ENCODE measurements at regions not wholly inside any gene's neighbourhood (a gene's known extent, or its start where the extent isn't known, plus 50 kb on each side); places are given as distances from the start of the nearest gene placed in this dataset.

DNA sequence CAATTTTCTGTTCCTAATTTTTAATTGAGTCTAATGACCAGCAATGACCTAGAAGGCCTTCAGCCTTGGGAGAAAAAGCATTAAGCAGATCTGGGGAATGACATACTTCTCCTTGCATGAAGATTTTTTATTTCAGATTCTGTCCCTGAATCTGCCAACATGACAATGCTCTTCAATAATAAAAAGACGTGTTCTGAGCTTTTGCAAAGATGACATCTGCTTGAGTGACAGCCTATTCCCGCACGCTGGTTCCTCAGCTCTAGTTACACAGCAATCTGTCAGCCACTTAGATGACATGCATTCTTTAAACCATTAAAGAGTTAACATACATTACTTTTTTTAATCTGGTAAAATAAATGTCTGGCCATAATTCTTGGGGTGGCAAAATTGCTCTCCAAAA, 129.3 kb upstream of the CDH6 start:
- DNase-seq: no peak
- no peak overlapping the region for H3K4ac ChIP-seq (ENCODE audit: low read depth, low read length)
- H2BK15ac ChIP-seq (ENCODE audit: low read depth, low read length): no peak overlapping the region
- no peak overlapping the region for H2AFZ ChIP-seq (ENCODE audit: low read length)
- H4K20me1 ChIP-seq (ENCODE audit: control insufficient read depth, insufficient read depth, insufficient read length): no peaks in the 10 kb centered on the region
- TF ChIP-seq, protein P1, sequence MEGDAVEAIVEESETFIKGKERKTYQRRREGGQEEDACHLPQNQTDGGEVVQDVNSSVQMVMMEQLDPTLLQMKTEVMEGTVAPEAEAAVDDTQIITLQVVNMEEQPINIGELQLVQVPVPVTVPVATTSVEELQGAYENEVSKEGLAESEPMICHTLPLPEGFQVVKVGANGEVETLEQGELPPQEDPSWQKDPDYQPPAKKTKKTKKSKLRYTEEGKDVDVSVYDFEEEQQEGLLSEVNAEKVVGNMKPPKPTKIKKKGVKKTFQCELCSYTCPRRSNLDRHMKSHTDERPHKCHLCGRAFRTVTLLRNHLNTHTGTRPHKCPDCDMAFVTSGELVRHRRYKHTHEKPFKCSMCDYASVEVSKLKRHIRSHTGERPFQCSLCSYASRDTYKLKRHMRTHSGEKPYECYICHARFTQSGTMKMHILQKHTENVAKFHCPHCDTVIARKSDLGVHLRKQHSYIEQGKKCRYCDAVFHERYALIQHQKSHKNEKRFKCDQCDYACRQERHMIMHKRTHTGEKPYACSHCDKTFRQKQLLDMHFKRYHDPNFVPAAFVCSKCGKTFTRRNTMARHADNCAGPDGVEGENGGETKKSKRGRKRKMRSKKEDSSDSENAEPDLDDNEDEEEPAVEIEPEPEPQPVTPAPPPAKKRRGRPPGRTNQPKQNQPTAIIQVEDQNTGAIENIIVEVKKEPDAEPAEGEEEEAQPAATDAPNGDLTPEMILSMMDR (conservative IDR thresholded peaks at IDR 0.05): no peak
- no peak overlapping the region for H3K56ac ChIP-seq (ENCODE audit: insufficient read length, low read depth, low read length)
- H4K8ac ChIP-seq (replicated peaks; ENCODE audit: insufficient read length, low read depth, low read length): no peak overlapping the region
- H3K23ac ChIP-seq (ENCODE audit: insufficient read length, low read depth, low read length): no peak overlapping the region
- no peak overlapping the region for H2BK12ac ChIP-seq (ENCODE audit: insufficient read length, low read depth, low read length)
- H3K23me2 ChIP-seq (ENCODE audit: insufficient read length, low read depth, low read length, poor library complexity, severe bottlenecking): no peaks in the 10 kb centered on the region
- H3K36me3 Mint-ChIP-seq (ENCODE audit: insufficient read depth in 1 of 3, low read depth in 3 of 3): no peaks in the 10 kb centered on the region
- no peak overlapping the region for H2AK5ac ChIP-seq (ENCODE audit: insufficient read length, low read length)
- no peak overlapping the region for H3T11ph ChIP-seq (ENCODE audit: low read length)
- no peak overlapping the region for H2BK5ac ChIP-seq (ENCODE audit: insufficient read length, low read length)
- no peak overlapping the region for H2BK20ac ChIP-seq (ENCODE audit: low read depth, low read length, poor library complexity, severe bottlenecking)
- H3K18ac ChIP-seq (ENCODE audit: insufficient read length, low read depth, low read length): no peak overlapping the region
- H3K4me1 Mint-ChIP-seq: peaks cover 0 to 6% of the 10 kb centered on the region in 2 experiments; a peak in 1 of 4 replicates
- H3K4me3 Mint-ChIP-seq: no peak overlapping the region
- no peak overlapping the region for H4K5ac ChIP-seq (ENCODE audit: insufficient read length, low read depth, low read length)
- no peaks in the 10 kb centered on the region for H3K9me3 ChIP-seq (ENCODE audit: control insufficient read depth, low read depth, low read length)
- no peaks in the 10 kb centered on the region for H3K79me1 ChIP-seq (ENCODE audit: insufficient read depth, low read depth, low read length, poor library complexity, severe bottlenecking)
- no peak overlapping the region for H4K91ac ChIP-seq (ENCODE audit: insufficient read length, low read depth, low read length)
- H3K9me3 Mint-ChIP-seq: no peaks in the 10 kb centered on the region
- no peak overlapping the region for H3K4me2 ChIP-seq (ENCODE audit: insufficient read depth, insufficient read length, low read length)
- H3K9ac ChIP-seq (ENCODE audit: extremely low read depth, insufficient read length, low read length): no peak overlapping the region
- no peaks in the 10 kb centered on the region for H3K4me1 ChIP-seq (ENCODE audit: insufficient read depth, low read length)
- no CpG with 5 or more reads among the region's 3 CpGs for WGBS (ENCODE audit: extremely low coverage, insufficient read length, low lambda C conversion rate)
- H3K14ac ChIP-seq (ENCODE audit: insufficient read depth, low read length): no peak overlapping the region
- H3K27me3 Mint-ChIP-seq (ENCODE audit: low read depth): no peaks in the 10 kb centered on the region
- no peaks in the 10 kb centered on the region for H3K27me3 ChIP-seq (ENCODE audit: insufficient read depth, low read length)
- no peak overlapping the region for H3K27ac ChIP-seq (ENCODE audit: insufficient read length, low read depth, low read length)
- no peaks in the 10 kb centered on the region for H3K79me2 ChIP-seq (ENCODE audit: insufficient read depth, low read length)
- H2BK120ac ChIP-seq (ENCODE audit: low read depth, low read length, poor library complexity, severe bottlenecking): no peak overlapping the region
- no peak overlapping the region for H3K27ac Mint-ChIP-seq

Data from H9 (cell line).